GM12891 (cell line): ENCODE measurements at regions not wholly inside any gene's neighbourhood (a gene's known extent, or its start where the extent isn't known, plus 50 kb on each side); places are given as distances from the start of the nearest gene placed in this dataset.

Source experiments
- POLR2A ChIP-seq: IDR thresholded peaks from 2 replicates; pipeline ENCODE4 v1.6.1; 2011; ENCODE audit warnings: low read depth, low read length, control low read depth
- POLR2AphosphoS5 ChIP-seq: IDR thresholded peaks from 2 replicates; pipeline ENCODE4 v1.6.1; 2011; ENCODE audit warnings: low read depth, low read length, control low read depth

- TF ChIP-seq POLR2A (no peak), POLR2AphosphoS5 (no peak)
These were observed 62.5 kb upstream of the PHACTR1 start for GRCh38 chr6:12654107-12654506.
